GM12878 (cell line): ENCODE measurements at regions not wholly inside any gene's neighbourhood (a gene's known extent, or its start where the extent isn't known, plus 50 kb on each side); places are given as distances from the start of the nearest gene placed in this dataset.

ENCODE experiments used
- ASH2L ChIP-seq: fragments of 300-600, 200-600 bp; sonication (generic); IDR thresholded peaks from 2 replicates; pipeline ENCODE4 v1.6.1; 2017; ENCODE audit warnings: low read depth, mild to moderate bottlenecking, borderline replicate concordance
- BMI1 ChIP-seq: fragments of 450-650 bp; IDR thresholded peaks from 2 replicates; pipeline ENCODE4 v1.6.1; 2016; ENCODE audit warnings: mild to moderate bottlenecking, moderate library complexity, borderline replicate concordance
- CBX5 ChIP-seq: sonication (generic); IDR thresholded peaks from 2 replicates; pipeline ENCODE4 v1.6.1; 2016; ENCODE audit warnings: low read depth, moderate library complexity, mild to moderate bottlenecking, inconsistent platforms
- ETV6 ChIP-seq, 2 experiments: fragments of 450-650 bp in 1 of 2; IDR thresholded peaks in 1 of 2; conservative IDR thresholded peaks in 1 of 2; 2 replicates each; pipeline ENCODE4 v1.6.1; 2014; ENCODE audit warnings: antibody characterized with exemption in 1 of 2, borderline replicate concordance in 1 of 2, low read depth in 1 of 2, mild to moderate bottlenecking in 1 of 2, moderate library complexity in 1 of 2
- MTA2 ChIP-seq: fragments of 450-650 bp; IDR thresholded peaks from 2 replicates; pipeline ENCODE4 v1.6.1; 2016; ENCODE audit warnings: low read depth, mild to moderate bottlenecking, moderate library complexity
- NR2F1 ChIP-seq: fragments of 450-650 bp; conservative IDR thresholded peaks from 2 replicates; pipeline ENCODE4 v1.6.1; 2017; ENCODE audit warnings: mild to moderate bottlenecking
- RCOR1 ChIP-seq: conservative IDR thresholded peaks from 2 replicates; pipeline ENCODE4 v1.6.1; 2012; ENCODE audit warnings: low read depth, low read length, improper control_type of control experiment
- RELA ChIP-seq: fragments of 450-650 bp; IDR thresholded peaks from 2 replicates; pipeline ENCODE4 v1.8.0; 2014; ENCODE audit warnings: borderline replicate concordance; ENCODE audit not compliant: partially characterized antibody
- SMAD5 ChIP-seq: IDR thresholded peaks from 2 replicates; pipeline ENCODE4 v1.6.1; 2016; ENCODE audit warnings: antibody characterized with exemption, low read depth
- SREBF1 ChIP-seq: IDR thresholded peaks from 2 replicates; pipeline ENCODE4 v1.6.1; 2012; ENCODE audit warnings: mild to moderate bottlenecking, low read length
- ZZZ3 ChIP-seq: IDR thresholded peaks from 2 replicates; pipeline ENCODE4 v1.6.1; 2011; ENCODE audit warnings: low read depth; ENCODE audit not compliant: control insufficient read depth, insufficient read length
- TF ChIP-seq, protein P1 (sequence below): fragments of 450-650 bp; conservative IDR thresholded peaks from 2 replicates; pipeline ENCODE4 v1.6.1; 2017; ENCODE audit warnings: mild to moderate bottlenecking, moderate library complexity
- TF ChIP-seq, protein P2 (sequence below): fragments of 150-350 bp; IDR thresholded peaks from 2 replicates; pipeline ENCODE4 v1.6.1; 2014; ENCODE audit warnings: mild to moderate bottlenecking, low read depth, low read length
- TF ChIP-seq, protein P3 (sequence below), 3 experiments: IDR thresholded peaks in 2 of 3; conservative IDR thresholded peaks in 1 of 3; 2 replicates each; pipeline ENCODE4 v1.5.1; 2011; ENCODE audit warnings: low read depth in 3 of 3, low read length in 3 of 3, mild to moderate bottlenecking in 3 of 3, control low read depth in 2 of 3, moderate library complexity in 2 of 3, inconsistent platforms in 1 of 3, mixed read lengths in 1 of 3; ENCODE audit not compliant: control insufficient read depth in 2 of 3, insufficient read depth in 1 of 3; ENCODE audit errors: extremely low read depth in 1 of 3
- TF ChIP-seq, protein P4 (sequence below): IDR thresholded peaks from 2 replicates; pipeline ENCODE4 v1.6.1; 2012; ENCODE audit warnings: mild to moderate bottlenecking, low read depth, low read length
- TF ChIP-seq, protein P5 (sequence below): IDR thresholded peaks from 2 replicates; pipeline ENCODE4 v1.6.1; 2011; ENCODE audit warnings: low read depth, mild to moderate bottlenecking, low read length, moderate library complexity, borderline replicate concordance; ENCODE audit errors: extremely low read depth

DNA sequence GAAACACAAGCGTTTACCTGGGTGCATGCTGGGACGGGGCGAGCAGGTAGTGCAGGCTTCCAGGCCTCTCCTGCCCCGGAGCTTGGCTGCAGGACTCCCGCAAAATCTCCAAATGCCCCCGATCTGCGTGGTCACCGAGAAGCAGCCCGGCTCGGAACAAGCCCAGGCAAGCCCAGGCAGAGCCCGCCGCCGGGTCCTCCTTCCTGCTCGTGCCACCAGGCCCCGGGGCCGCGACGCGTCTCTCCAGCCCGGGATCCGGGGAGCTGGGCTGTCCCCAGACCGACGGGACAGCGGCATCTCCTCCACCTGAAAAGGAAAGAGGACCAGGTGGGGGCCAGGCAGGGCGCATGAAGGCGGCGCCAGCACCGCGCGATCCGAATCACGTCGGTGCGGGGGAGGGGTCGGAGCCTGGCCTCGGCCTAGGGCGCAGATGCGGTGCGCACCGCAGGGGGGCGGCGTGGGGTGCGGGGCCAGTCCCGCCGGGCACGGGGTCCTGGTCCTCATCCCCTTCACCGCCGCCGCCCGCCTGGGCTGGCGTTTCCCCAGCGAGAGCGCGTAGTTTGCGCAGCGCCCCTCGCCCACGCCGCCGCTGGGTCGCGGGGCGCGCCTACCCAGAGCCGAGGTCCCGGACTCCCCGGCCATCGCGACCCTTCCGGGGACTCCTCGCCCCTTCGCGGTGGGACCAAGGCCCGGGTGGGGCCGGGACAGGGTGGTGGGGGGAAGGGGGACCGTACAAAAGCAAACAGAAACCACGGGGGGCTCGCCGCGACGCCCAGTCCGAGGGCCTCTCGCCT lies 52.4 kb upstream of the H6PD start (continued):
- TF ChIP-seq, protein P1, sequence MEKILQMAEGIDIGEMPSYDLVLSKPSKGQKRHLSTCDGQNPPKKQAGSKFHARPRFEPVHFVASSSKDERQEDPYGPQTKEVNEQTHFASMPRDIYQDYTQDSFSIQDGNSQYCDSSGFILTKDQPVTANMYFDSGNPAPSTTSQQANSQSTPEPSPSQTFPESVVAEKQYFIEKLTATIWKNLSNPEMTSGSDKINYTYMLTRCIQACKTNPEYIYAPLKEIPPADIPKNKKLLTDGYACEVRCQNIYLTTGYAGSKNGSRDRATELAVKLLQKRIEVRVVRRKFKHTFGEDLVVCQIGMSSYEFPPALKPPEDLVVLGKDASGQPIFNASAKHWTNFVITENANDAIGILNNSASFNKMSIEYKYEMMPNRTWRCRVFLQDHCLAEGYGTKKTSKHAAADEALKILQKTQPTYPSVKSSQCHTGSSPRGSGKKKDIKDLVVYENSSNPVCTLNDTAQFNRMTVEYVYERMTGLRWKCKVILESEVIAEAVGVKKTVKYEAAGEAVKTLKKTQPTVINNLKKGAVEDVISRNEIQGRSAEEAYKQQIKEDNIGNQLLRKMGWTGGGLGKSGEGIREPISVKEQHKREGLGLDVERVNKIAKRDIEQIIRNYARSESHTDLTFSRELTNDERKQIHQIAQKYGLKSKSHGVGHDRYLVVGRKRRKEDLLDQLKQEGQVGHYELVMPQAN, result no peak
- TF ChIP-seq ASH2L (no peak), RELA (peak; percentile 8), CBX5 (no peak), MTA2 (no peak), BMI1 (no peak), ZZZ3 (no peak), NR2F1 (0 out of 2 replicates have a peak, but pooled peaks have one; percentile 49), RCOR1 (no peak), ETV6 (conservative IDR thresholded peaks at IDR 0.05 in 1 of 2, IDR thresholded peaks at IDR 0.05 in 1 of 2; ENCODE audit: borderline replicate concordance in 1 of 2, low read depth in 1 of 2) (no peak), SMAD5 (no peak), SREBF1 (no peak)
- TF ChIP-seq, protein P2, sequence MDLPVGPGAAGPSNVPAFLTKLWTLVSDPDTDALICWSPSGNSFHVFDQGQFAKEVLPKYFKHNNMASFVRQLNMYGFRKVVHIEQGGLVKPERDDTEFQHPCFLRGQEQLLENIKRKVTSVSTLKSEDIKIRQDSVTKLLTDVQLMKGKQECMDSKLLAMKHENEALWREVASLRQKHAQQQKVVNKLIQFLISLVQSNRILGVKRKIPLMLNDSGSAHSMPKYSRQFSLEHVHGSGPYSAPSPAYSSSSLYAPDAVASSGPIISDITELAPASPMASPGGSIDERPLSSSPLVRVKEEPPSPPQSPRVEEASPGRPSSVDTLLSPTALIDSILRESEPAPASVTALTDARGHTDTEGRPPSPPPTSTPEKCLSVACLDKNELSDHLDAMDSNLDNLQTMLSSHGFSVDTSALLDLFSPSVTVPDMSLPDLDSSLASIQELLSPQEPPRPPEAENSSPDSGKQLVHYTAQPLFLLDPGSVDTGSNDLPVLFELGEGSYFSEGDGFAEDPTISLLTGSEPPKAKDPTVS, result no peak
- TF ChIP-seq, protein P3, sequence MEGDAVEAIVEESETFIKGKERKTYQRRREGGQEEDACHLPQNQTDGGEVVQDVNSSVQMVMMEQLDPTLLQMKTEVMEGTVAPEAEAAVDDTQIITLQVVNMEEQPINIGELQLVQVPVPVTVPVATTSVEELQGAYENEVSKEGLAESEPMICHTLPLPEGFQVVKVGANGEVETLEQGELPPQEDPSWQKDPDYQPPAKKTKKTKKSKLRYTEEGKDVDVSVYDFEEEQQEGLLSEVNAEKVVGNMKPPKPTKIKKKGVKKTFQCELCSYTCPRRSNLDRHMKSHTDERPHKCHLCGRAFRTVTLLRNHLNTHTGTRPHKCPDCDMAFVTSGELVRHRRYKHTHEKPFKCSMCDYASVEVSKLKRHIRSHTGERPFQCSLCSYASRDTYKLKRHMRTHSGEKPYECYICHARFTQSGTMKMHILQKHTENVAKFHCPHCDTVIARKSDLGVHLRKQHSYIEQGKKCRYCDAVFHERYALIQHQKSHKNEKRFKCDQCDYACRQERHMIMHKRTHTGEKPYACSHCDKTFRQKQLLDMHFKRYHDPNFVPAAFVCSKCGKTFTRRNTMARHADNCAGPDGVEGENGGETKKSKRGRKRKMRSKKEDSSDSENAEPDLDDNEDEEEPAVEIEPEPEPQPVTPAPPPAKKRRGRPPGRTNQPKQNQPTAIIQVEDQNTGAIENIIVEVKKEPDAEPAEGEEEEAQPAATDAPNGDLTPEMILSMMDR (IDR thresholded peaks at IDR 0.05 in 2 of 3, conservative IDR thresholded peaks at IDR 0.05 in 1 of 3; ENCODE audit: control insufficient read depth in 2 of 3, extremely low read depth in 1 of 3, insufficient read depth in 1 of 3, low read depth in 3 of 3, low read length in 3 of 3), result peak in 1 of 3 experiments; percentile 41; a peak in 2 of 6 replicates
- TF ChIP-seq, protein P4, sequence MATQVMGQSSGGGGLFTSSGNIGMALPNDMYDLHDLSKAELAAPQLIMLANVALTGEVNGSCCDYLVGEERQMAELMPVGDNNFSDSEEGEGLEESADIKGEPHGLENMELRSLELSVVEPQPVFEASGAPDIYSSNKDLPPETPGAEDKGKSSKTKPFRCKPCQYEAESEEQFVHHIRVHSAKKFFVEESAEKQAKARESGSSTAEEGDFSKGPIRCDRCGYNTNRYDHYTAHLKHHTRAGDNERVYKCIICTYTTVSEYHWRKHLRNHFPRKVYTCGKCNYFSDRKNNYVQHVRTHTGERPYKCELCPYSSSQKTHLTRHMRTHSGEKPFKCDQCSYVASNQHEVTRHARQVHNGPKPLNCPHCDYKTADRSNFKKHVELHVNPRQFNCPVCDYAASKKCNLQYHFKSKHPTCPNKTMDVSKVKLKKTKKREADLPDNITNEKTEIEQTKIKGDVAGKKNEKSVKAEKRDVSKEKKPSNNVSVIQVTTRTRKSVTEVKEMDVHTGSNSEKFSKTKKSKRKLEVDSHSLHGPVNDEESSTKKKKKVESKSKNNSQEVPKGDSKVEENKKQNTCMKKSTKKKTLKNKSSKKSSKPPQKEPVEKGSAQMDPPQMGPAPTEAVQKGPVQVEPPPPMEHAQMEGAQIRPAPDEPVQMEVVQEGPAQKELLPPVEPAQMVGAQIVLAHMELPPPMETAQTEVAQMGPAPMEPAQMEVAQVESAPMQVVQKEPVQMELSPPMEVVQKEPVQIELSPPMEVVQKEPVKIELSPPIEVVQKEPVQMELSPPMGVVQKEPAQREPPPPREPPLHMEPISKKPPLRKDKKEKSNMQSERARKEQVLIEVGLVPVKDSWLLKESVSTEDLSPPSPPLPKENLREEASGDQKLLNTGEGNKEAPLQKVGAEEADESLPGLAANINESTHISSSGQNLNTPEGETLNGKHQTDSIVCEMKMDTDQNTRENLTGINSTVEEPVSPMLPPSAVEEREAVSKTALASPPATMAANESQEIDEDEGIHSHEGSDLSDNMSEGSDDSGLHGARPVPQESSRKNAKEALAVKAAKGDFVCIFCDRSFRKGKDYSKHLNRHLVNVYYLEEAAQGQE, result no peak
- TF ChIP-seq, protein P5, sequence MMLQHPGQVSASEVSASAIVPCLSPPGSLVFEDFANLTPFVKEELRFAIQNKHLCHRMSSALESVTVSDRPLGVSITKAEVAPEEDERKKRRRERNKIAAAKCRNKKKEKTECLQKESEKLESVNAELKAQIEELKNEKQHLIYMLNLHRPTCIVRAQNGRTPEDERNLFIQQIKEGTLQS, result no peak
